GM18907 (cell line): ENCODE measurements at regions not wholly inside any gene's neighbourhood (a gene's known extent, or its start where the extent isn't known, plus 50 kb on each side); places are given as distances from the start of the nearest gene placed in this dataset.

Source experiments
- ATAC-seq: cut with Tn5 transposase; IDR thresholded peaks from one replicate; pipeline ENCODE4 v1.9.1; 2021; ENCODE audit warnings: mild to moderate bottlenecking, moderate library complexity; ENCODE audit not compliant: unreplicated experiment

DNA sequence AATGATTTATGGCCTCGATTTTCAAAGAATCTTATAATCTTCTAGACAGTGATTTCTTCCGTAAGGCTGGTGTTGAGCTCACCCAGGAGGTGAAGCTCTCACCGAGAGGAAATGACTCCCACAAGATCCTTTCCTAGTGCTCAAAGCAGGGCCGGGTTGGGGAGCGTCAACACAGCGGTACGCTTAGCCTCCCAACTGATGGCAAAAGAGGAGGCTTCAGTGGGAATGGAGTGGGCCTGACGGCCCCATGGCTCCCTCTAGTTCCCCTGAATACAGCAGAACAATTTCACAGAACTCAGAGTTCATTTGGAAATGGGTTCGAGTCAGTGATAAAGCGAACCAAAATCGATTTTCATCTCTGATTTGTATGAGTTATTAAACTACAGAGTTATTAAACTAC is 449.5 kb downstream of the KLF12 start:
- no peak for ATAC-seq

DNA sequence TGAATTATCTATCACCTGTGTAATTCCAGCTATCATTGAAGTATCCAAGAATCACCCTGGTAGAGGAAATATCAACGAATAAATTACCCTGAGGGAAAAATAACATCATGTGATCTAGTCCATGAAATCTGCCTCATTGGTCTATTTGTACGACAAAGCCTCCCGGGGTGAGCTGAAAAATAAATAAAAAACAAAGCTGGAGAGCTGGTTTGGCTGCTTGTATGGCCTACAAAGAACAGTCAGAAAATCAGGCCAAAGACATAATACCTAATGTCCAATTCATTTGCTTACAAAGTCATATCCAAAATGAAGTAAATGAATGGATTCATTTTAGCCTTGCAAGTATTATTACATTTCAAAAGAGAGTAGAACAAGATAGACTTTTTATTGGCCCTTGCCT is 449.9 kb downstream of the KLF12 start:
- ATAC-seq, result no peak

DNA sequence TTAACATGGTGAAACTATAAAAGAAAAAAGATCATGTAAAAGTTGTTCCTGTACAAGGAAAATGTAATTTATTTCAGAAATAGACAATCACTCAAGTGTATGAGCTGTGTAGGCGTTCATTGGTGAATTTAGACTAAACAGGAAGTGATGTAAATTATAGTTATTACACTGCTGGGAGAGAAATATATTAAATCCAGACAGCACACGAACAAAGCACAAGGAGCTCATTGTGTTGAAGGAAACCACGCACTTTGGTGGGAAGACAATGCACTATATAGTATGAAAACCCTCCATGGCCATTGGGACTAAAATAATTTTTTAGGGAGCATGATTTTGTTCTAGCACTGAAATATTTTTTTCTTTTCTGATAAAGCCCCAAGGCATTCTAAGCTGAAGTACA is 450.5 kb downstream of the KLF12 start:
- no peak for ATAC-seq

DNA sequence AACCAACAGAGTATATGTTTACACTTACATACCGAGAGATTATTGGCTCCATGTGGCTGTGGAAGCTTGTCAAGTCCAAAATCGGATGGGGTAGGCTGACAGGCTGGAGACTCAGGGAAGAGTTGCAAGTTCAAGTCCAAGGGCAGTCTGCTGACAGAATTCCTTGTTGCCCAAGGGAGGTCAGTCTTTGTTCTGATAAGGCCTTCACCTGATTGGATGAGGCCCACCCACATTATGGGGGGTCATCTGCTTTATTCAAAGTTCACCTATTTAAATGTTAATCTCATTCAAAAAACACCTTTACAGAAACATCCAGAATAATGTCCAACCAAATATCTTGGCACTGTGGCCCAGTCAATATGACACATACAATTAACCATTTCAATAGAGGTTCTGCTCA is 452.4 kb downstream of the KLF12 start:
- no peak for ATAC-seq

DNA sequence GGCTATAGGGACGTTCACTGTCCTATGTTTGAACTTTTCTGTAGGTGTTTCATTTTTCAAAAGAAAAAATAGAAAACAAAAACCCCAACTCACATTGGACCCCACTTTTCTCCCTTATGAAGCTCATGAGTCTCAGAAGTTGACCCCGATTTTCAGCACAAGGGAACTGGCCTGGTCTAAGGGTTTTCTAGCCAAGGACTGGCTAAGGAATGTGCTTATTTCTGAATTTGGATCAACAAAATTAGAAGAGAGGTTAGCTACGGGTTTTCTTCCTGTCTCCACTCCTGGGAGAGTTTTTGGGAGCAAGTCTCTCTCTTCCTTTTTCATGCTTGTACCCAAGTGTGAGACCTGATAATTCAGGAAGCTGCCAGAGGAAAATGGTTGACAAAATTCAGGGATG is 453.2 kb downstream of the KLF12 start:
- ATAC-seq, result no peak

DNA sequence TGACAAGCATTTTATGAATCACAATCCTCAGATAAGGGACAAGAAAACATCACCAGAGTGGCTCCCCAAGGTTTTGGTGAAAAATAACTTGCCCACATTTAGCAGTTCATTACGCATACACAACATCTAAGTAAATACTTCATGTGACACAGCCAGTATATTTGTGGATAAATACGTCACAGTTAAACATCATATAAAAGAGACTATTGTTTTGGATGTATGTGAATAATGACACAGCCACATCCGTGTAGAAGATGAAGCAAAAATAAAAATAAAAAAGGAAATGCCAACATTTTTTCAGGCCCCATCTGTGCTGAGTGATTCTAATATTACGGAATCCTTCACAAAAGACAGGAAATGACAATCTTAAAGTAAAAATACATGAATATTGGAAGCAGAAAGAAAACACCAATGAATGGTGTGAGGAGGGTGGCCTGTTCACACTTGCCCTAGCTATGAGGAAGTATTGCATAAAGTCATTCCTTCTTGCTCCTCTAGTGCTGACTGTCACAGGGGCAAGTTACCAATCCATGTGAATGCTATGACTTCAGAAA is 457.1 kb downstream of the KLF12 start:
- ATAC-seq, result no peak

DNA sequence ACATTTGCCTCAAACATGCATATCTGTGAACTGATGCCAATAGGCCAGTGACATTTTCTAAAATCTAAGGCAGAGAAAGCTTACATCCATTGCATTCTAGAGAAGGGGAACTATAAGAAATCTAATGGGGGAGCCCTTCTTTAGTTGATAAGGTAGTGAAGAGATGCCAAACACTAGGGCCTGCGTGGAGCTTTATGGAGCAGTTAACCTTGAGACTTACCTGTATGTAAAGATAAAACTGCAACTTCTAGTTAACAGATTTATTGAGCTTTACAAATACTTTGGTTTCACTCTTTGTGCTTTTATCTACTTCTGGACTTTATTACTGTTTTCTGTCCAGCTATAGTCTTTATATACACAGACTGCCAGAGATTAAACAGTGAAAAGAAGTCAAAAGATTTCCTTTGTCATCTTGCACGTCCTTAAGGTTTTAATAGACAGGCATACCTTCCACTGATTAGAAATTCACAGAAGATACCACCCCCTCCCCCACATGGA is 457.6 kb downstream of the KLF12 start:
- no peak for ATAC-seq

DNA sequence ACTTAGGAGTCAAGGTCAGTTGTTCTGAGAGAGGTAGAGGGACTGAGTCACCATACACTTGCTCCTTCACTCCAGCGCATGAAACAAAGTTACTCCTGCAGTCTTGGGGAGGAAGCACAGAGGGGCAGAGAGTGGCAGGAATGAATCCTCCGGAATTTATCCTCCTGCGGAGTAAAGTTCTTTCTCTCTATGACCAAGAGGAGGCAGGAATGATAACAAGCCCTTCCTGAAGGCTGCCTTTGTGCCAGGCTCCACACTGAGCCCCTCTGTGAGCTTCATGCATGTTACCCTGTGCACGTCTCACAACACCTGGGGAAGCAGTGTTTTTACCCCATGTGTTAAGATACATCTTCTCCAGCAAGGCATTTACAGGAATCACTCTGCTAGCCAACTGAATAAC is 458.4 kb downstream of the KLF12 start:
- no peak for ATAC-seq

DNA sequence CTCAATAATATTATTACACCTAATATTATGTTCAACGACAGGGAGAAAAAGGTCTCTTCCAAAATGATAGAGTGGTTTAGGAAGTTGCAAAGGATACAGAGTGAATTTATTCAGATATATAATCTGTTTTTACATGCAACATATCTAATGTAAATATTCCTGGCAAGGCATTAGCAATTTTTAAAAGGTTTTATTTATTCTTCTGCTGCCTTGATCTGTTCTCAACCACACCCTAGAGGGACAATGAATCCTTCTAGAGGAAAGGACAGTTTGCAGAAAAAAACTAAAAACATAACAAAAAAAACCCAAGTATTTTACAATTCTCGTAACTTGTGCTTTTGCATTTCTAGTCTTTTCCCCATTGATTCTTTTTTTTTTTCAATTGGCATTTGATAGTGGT is 459.6 kb downstream of the KLF12 start:
- ATAC-seq, result no peak

DNA sequence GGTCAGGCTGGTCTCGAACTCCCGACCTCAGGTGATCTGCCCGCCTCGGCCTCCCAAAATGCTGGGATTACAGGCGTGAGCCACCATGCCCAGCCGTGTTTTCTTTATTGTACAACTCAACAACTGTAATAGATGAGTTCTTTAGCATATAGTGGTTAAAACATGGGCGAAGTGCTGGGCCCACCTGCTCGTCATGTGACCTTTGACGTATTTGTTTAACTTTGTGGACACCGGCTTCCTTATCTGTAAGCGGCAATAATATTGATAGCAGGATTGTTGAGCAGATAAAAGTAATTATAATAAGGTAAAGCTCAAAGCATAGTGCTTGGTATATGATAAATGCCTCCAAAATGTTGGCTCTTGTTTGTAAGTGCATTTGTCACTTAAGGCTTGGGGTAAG is 460.3 kb downstream of the KLF12 start:
- no peak for ATAC-seq

DNA sequence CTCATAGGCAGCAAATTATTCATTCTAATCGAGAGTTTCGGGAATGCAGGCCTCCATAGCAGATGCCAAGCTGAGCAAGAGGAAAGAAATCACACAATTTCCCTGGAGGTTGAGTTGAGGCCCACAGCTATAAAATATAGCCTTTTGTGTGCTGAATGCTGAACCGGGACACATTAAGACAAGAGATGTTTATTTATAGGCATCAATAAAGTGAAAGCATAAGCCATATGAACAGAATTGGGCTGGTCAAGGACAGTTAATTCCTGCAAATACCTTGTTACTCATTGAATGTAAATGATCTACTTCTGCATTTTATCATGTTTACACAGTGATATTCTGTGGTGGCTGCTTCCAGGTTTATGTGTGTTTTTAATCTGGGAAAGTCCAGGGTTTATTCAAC is 461.7 kb downstream of the KLF12 start:
- no peak for ATAC-seq

DNA sequence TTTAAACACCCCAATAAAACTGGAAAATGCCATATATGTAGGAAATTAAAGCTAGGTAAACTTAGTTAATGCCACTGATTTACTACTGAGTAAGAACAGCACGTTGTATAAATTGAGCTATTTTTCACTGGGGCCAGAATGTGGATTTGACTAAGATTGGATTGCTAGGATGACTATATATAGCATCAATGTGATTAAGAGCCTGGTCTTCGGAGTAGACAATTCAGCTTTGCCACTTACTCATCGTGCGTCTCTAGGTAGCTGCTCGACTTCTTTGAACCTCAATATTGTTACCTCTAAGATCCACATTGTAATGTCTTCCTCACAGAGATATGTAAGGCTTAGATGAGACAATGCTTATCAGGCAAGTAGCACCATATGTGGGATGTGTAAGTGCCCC is 462.5 kb downstream of the KLF12 start:
- no peak for ATAC-seq

DNA sequence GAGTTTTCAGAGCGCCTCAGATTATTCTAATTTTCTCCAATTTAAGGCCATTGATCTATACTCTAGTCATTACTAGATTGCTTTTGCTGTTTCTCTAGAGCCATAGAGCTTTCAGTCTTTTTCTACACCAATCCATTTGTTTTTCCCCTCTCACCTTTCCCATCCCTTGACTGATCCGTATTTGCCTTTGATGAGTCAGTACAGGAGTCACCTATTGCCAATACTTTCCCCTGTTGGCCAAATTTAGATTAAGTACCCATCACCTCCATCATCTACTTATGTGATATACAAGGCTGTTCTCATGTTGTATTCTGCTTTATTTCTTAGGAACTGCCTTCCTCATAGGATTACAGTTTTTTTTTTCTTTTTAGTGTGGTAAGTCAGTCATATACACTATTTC is 463.2 kb downstream of the KLF12 start:
- ATAC-seq, result no peak

DNA sequence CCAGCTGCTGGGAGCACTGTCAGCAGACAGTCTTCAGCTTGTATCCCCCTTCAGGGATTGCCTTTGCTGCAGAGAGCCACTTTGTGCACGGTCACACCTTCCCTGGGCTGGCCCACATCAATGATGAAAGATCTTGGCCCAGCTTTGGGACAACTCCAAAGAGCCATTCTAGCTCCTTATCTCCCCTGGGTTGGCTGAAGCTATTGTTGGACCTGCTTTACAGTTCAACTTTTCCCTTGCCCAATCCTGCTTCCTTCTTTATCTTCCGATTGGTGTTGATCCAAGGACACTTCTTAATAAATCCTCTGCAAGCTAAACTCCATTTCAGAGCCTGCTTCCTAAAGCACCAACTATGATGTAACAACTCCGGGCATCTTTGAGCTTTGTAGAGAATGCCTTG is 466.4 kb downstream of the KLF12 start:
- ATAC-seq, result no peak

DNA sequence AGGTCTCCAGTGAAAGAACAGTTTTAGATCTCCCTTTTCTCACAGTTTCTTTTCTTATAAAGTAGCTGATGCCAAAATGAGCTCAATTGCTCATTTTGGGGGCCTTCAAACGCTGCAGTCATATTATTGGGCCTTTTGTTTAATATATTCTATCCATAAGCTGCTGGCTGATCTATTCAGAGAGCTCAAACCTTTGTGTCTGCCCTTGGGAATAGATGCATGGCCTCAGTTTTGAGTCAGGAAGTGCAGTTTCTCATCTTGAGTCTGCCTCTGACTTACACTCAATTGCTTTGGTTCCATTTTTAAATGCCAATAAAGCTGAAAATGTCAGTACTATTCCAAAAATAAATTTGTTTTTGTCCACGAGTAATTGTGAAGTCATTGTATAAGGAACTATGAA is 468.9 kb downstream of the KLF12 start:
- ATAC-seq, result no peak

DNA sequence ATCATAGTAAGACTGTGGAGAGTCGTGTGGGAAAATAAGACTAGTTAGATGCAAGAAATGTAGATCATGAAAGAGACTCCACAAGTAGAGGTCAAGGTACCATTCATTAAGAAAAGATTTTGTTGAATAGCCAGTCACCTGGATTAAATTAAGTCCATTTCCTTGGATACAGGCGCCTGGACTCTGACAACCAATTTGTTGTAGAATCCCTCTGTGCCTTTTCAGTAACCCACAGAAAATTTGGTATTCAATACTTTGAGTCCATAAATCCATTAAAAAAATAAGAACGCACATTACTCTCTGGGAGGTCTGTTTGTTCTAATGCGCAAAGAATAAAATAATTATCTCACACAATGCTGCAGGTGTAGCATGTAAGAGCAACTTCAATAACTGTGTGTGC is 469.4 kb downstream of the KLF12 start:
- ATAC-seq, result no peak

DNA sequence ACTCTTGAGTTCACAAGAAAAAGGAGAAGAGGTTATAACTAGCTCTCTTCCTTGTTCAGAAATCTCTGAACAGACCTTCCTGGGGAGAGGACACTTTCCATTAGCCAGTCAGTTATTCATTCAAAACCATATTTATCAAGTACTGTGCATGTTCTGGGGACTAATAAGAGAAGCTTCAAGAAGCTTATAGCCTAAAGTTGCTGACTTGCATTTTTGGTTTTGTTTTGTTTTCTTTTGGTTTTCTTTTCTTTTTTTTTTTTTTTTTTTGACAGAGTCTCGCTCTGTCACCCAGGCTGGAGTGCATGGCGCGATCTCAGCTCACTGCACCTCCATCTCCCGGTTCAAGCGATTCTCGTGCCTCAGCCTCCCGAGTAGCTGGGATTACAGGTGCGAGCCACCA is 471.4 kb downstream of the KLF12 start:
- ATAC-seq, result no peak

DNA sequence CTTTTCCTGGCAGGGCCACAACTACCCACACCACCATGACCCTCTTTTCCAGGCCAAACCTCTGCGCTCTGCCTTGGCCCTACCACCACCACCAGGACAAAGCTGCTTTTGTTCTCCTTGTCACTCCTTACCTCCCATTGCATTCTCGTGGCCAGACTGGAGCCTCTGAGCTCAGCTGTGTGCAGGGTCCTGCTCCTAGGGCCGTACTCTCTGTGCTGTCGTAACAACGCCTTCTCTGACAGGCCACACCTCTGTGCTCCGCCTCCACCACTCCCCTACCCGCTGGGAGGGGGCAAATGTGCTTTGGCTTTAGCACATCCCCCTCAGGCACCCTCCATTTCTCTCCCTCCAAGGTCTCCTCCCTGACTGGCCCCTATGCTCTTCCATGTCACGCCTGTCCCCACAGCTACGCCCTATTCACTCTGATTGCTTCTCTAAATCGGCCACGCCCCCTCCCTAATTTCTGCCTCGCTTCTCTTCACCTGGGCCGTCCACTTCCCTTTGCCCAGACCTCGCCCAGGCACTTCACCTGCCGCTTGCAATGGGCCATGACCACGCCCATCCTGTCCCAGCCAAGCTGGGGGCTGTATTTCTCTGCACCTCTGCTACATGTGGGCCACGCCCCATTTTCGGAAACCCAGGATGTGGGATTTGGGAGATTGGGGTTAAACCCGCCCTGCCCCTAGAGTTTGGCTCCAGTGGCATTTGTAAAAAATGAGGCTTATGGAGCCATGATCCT is 472.3 kb downstream of the KLF12 start:
- ATAC-seq, result no peak

DNA sequence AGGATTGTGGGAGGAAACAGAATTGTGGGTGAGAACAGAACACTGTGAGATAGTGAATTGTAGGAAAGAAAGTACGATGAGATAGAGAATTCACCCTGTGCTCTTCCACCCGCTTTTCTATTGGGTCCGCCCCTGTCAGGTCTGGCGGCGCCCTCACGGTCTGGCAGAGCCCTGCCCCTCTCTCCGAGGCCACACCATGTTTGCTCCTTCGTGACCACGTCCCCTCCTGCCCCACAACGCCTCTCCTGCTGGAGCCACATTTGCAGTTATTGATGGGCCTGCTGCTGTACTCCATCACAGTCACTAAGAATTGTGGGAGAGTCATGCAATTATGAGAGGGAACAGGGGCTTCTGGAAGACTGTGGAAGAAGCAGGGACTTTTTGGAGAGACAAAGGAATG is 473.1 kb downstream of the KLF12 start:
- ATAC-seq, result no peak

DNA sequence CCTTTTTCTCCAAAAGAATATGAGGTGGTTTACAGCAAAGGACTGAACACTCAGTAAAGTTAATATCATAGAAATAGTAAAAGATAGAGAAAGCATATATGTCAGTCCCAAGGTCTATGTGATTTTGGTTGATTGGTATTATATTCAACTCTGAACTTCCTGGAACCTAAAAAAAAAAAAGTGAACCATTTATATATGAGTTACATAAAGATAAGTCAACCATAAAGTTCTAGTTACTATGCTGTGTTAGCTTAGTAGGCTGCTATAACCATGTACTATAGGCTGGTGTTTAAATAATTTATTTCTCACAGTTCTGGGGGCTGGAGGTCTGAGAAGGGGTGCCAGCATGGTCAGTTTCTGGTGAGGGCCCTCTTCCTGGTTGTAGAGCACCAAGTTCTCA is 475.6 kb downstream of the KLF12 start:
- ATAC-seq, result no peak

DNA sequence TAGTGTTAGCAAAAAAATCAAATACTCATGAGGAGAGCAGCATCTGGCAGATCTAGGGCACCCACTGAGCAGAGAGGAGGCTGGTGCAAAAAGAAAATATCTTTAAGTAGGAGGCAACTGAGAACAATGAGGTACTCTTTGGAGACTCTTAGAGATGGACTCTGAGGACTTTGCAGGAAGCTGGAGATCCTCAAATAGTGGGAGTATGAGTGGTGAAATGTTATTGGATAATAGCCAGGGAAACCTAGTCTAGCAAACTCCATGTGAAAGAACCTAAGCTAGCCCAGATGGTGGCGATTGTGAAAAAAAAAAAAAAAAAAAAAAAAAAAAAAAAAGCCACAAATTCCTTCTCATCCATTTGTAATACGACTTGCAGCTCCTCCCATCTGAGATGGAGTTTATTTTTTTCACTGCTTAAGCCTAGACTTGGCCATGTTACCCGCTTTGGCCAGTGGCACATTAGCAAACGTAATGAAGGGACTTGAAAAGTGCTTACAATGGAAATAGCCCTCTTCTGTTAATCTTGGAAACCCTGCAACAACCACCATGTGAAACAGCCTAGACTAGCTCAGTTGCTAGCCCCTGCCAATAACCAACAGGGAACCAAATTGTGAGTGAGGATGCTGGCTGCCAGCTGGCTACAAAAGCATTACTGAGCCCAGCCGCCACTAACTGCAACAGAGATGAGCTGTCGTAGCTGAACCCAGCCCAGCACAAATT is 476.2 kb downstream of the KLF12 start:
- no peak for ATAC-seq

DNA sequence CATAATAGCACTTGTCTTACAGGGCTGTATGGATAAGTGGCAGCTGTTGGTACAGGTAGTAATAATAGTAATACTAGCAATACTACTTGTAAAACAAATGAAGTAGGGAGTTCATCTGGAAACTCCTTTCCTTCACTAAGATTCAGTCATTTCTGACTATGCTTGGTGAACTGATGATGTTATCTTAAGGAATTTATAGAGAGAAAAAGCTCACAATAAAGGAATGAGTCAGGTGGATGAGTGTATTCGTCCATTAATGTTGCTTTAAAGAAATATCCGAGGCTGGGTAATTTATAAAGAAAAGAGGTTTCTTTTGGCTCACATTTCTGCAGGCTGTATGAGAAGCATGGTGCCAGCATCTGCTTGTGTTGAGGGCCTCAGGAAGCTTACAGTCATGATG is 477.3 kb downstream of the KLF12 start:
- no peak for ATAC-seq
